Heart left ventricle (tissue), 16 donors: ENCODE measurements at regions not wholly inside any gene's neighbourhood (a gene's known extent, or its start where the extent isn't known, plus 50 kb on each side); places are given as distances from the start of the nearest gene placed in this dataset.

Source experiments
- ATAC-seq, 4 donors: fragments of 200-7000 bp; cut with Tn5 transposase; one replicate each; pipeline ENCODE4 v1.9.1; 2020 to 2022; ENCODE audit warnings: moderate library complexity in 4 of 4, mild to moderate bottlenecking in 3 of 4, moderate number of reproducible peaks in 1 of 4
- DNase-seq, 5 donors: peaks; one replicate each; pipeline ENCODE4 v3.0.0-alpha.2; 2020
- H3K27ac ChIP-seq, 12 donors: fragments of 200-600 bp; sonication (generic) in 4 of 12; one replicate each; pipeline versions ENCODE4 v1.5.0 to v1.8.0; 2016 to 2022; ENCODE audit warnings: mild to moderate bottlenecking in 2 of 12
- H3K27me3 ChIP-seq, 9 donors: fragments of 200-600 bp; sonication (generic) in 2 of 9; one replicate each; pipeline versions ENCODE4 v1.5.1 to v1.8.0; 2016 to 2022; ENCODE audit warnings: mild to moderate bottlenecking in 3 of 9
- H3K36me3 ChIP-seq, 9 donors: fragments of 200-600 bp; sonication (generic) in 2 of 9; one replicate each; pipeline versions ENCODE4 v1.5.0 to v1.8.0; 2018 to 2022; ENCODE audit warnings: mild to moderate bottlenecking in 2 of 9
- H3K4me1 ChIP-seq, 12 donors: fragments of 200-600 bp; sonication (generic) in 4 of 12; one replicate each; pipeline versions ENCODE4 v1.5.0 to v1.8.0; 2016 to 2022; ENCODE audit warnings: mild to moderate bottlenecking in 3 of 12
- H3K4me3 ChIP-seq, 12 donors: fragments of 200-600 bp; sonication (generic) in 4 of 12; one replicate each; pipeline versions ENCODE4 v1.5.0 to v1.8.0; 2017 to 2022; ENCODE audit warnings: mild to moderate bottlenecking in 9 of 12, moderate library complexity in 4 of 12
- H3K9me3 ChIP-seq, 12 donors: fragments of 200-600 bp; sonication (generic) in 4 of 12; one replicate each; pipeline versions ENCODE4 v1.5.0 to v1.8.0; 2016 to 2022; ENCODE audit warnings: mild to moderate bottlenecking in 1 of 12
- CTCF ChIP-seq, 12 donors: fragments of 200-600 bp; sonication (generic) in 4 of 12; IDR thresholded peaks; one replicate each; pipeline versions ENCODE4 v1.5.0 to v1.8.0; 2018 to 2022; ENCODE audit warnings: antibody characterized with exemption in 12 of 12, mild to moderate bottlenecking in 5 of 12
- POLR2A ChIP-seq, 2 donors: fragments of 450-650 bp; IDR thresholded peaks; one replicate each; pipeline ENCODE4 v1.6.1; 2017; ENCODE audit warnings: antibody characterized with exemption in 2 of 2, mild to moderate bottlenecking in 2 of 2, moderate library complexity in 2 of 2
- WGBS, 4 donors: extraction: QIAGEN DNeasy Blood & Tissue Kit in 2 of 4; methylation state at CpG; one replicate each; pipeline versions ENCODE4 v1.1.5 to v1.1.7; 2013 to 2018; 5-methylcytosine and 5-hydroxymethylcytosine counted together
- intact Hi-C, 10 donors: fragments of 100-400 bp; cut with DNase I; formaldehyde crosslinking; loops; one replicate each; pipeline versions ENCODE4 v1.11.1 to v1.14.2; 2022
- donor health status: ischemic (EF 13 %, LVEDD 7.1; RV severe dilation, severe dysfunction).
- donor health status: healthy with polysubstance abuse.
- donor health status: DM: no; HTN: yes; CAD: no.
- donor health status: DM: no; HTN: no; CAD: no.
- donor health status: ischemic (EF 25% LVEDD 6.9; RV normal size, moderate dysfunction).
- donor health status: ischemic (EF 25% LVEDD 5.7; RV mildly dilated, moderate dysfunction).
- donor health status: healthy.
- donor health status: DM: yes; HTN: yes; CAD: no.
- donor health status: ischemic (EF 35%, LVEDD 5.7; RV mildly dilated, moderate dysfunction).
- donor health status: nonischemic (EF 11% LVEDD 7.7; RV severe dilation, severe dysfunction).
- donor health status: DM: yes; HTN: yes; CAD: no.
- donor health status: PGD.
- donor health status: ischemic (EF 29% LVEDD 5.4; RV normal size, mild dysfunction).
- donor health status: nonischemic (EF 23%, LVEDD 6.1; RV moderate dilation, normal function).

- TF ChIP-seq POLR2A (IDR thresholded peaks at IDR 0.05), result no peak
- no peak for TF ChIP-seq CTCF (IDR thresholded peaks at IDR 0.05)
- DNase-seq (no peak), ATAC-seq (no peak)
- Histone ChIP-seq H3K27ac (peak overlapping the region in 10 of 12 donors; percentile 33 to 77 (median 63)), H3K9me3 (no peaks in the 10 kb centered on the region), H3K4me3 (peak overlapping the region in 1 of 12 donors; percentile 31), H3K4me1 (peaks cover 3 to 52% (median 30%) of the 10 kb centered on the region in 12 donors), H3K36me3 (no peaks in the 10 kb centered on the region), H3K27me3 (no peaks in the 10 kb centered on the region)
- intact Hi-C loops, result loop anchor here in 2 of 10 donors (2.0 to 5.0 kb wide), 2 partner anchors 45 to 48 kb away; no protein-coding TSS in a partner anchor
- WGBS, 4 donors, result 68 to 79% (median 73%) methylated on average over 8 of the region's 8 CpGs
Measured at GRCh38 chr1:244965185-244966030, 101.1 kb upstream of the HNRNPU start.

- peaks cover 3 to 52% (median 30%) of the 10 kb centered on the region in 12 donors for H3K4me1 ChIP-seq
- no peaks in the 10 kb centered on the region for H3K36me3 ChIP-seq
- intact Hi-C loops, result loop anchor here in 1 of 10 donors (2.0 kb wide), 1 partner anchor 44 kb away; no protein-coding TSS in a partner anchor
- H3K27me3 ChIP-seq, result no peaks in the 10 kb centered on the region
- TF ChIP-seq POLR2A (IDR thresholded peaks at IDR 0.05), result no peak
- no peak for TF ChIP-seq CTCF (IDR thresholded peaks at IDR 0.05)
- H3K4me3 ChIP-seq, result peak overlapping the region in 2 of 12 donors; percentile 12 to 16
- peak overlapping the region; percentile 33 to 77 (median 56) for H3K27ac ChIP-seq
- peak in 1 of 5 donors; percentile 24 for DNase-seq
- H3K9me3 ChIP-seq, result no peaks in the 10 kb centered on the region
- WGBS, 4 donors, result 13 to 22% (median 16%) methylated on average over 10 to 11 of the region's 11 CpGs
- ATAC-seq, result peak in 2 of 4 donors; percentile 31 to 35
Measured at GRCh38 chr1:244964112-244964971, 100.0 kb upstream of the HNRNPU start.

- ATAC-seq (no peak), DNase-seq (no peak)
- Histone ChIP-seq H3K4me1 (peaks cover 0 to 43% (median 20%) of the 10 kb centered on the region in 12 donors), H3K4me3 (no peak overlapping the region), H3K27me3 (no peaks in the 10 kb centered on the region), H3K36me3 (no peaks in the 10 kb centered on the region), H3K9me3 (no peaks in the 10 kb centered on the region), H3K27ac (peak overlapping the region in 3 of 12 donors; percentile 71 to 77 (median 72))
- TF ChIP-seq CTCF (IDR thresholded peaks at IDR 0.05), result no peak
- no peak for TF ChIP-seq POLR2A (IDR thresholded peaks at IDR 0.05)
- intact Hi-C loops, result no loop called here
- WGBS, 4 donors, result 89 to 97% (median 94%) methylated on average over 7 of the region's 7 CpGs
Measured at GRCh38 chr1:244963231-244963826, 99.0 kb upstream of the HNRNPU start.
